ENCODE measurements at regions not wholly inside any gene's neighbourhood (a gene's known extent, or its start where the extent isn't known, plus 50 kb on each side); places are given as distances from the start of the nearest gene placed in this dataset.
A peak's percentile ranks its signal among the peaks of the same experiment; 100 is the strongest.

GRCh38 chr10:3239920-3240894 is 67.6 kb upstream of the PITRM1 start:
- TF ChIP-seq CSDC2 (CRISPR knock-in tag; IDR thresholded peaks at IDR 0.05) = no peak
- TF ChIP-seq SNAI2 (CRISPR knock-in tag; IDR thresholded peaks at IDR 0.05) = no peak
- no peak for TF ChIP-seq TCF4 (CRISPR knock-in tag; IDR thresholded peaks at IDR 0.05; ENCODE audit: borderline replicate concordance)
- no peak for TF ChIP-seq TSHZ2 (CRISPR knock-in tag; IDR thresholded peaks at IDR 0.05)
- TF ChIP-seq ZNF70 (CRISPR knock-in tag; IDR thresholded peaks at IDR 0.05) = no peak
- TF ChIP-seq ZC3H10 (CRISPR knock-in tag; IDR thresholded peaks at IDR 0.05) = no peak
- no peak for TF ChIP-seq BACH2 (CRISPR knock-in tag; IDR thresholded peaks at IDR 0.05; ENCODE audit: borderline replicate concordance)
- no peak; the same call in 1 of the 3 replicates for ATAC-seq

GRCh38 chr10:3239066-3239919 is 66.7 kb upstream of the PITRM1 start:
- peak; percentile 95 for ATAC-seq
- TF ChIP-seq CREB5 (CRISPR knock-in tag; IDR thresholded peaks at IDR 0.05; ENCODE audit: low read depth) (no peak), PPARA (CRISPR knock-in tag; IDR thresholded peaks at IDR 0.05; ENCODE audit: borderline replicate concordance) (no peak), TSHZ2 (CRISPR knock-in tag; IDR thresholded peaks at IDR 0.05) (no peak)

- ATAC-seq = no peak
- no peak for TF ChIP-seq ZC3H10 (CRISPR knock-in tag; IDR thresholded peaks at IDR 0.05)
- TF ChIP-seq BACH2 (CRISPR knock-in tag; IDR thresholded peaks at IDR 0.05; ENCODE audit: borderline replicate concordance) = no peak
- TF ChIP-seq ZFP30 (CRISPR knock-in tag; IDR thresholded peaks at IDR 0.05) = no peak
These were observed 65.7 kb upstream of the PITRM1 start for GRCh38 chr10:3238115-3238871.

GRCh38 chr10:3237530-3237929 is 64.9 kb upstream of the PITRM1 start:
- no peak for ATAC-seq
- no peak for TF ChIP-seq TCF4 (CRISPR knock-in tag; IDR thresholded peaks at IDR 0.05; ENCODE audit: borderline replicate concordance)
- no peak for TF ChIP-seq CREB5 (CRISPR knock-in tag; IDR thresholded peaks at IDR 0.05; ENCODE audit: low read depth)
- no peak for TF ChIP-seq SNAI2 (CRISPR knock-in tag; IDR thresholded peaks at IDR 0.05)
- no peak for TF ChIP-seq ZNF565 (CRISPR knock-in tag; conservative IDR thresholded peaks at IDR 0.05; ENCODE audit: low read depth)
- TF ChIP-seq GLIS3 (CRISPR knock-in tag; IDR thresholded peaks at IDR 0.05) = no peak
- no peak for TF ChIP-seq CSDC2 (CRISPR knock-in tag; IDR thresholded peaks at IDR 0.05)
- TF ChIP-seq RARB (CRISPR knock-in tag; IDR thresholded peaks at IDR 0.05) = no peak
- no peak for TF ChIP-seq ZC3H10 (CRISPR knock-in tag; IDR thresholded peaks at IDR 0.05)
